HG02798 (cell line): ENCODE measurements at regions not wholly inside any gene's neighbourhood (a gene's known extent, or its start where the extent isn't known, plus 50 kb on each side); places are given as distances from the start of the nearest gene placed in this dataset.
"Not testable (repeated sequence)": the region's sequence is repeated elsewhere in the genome, so short reads cannot be mapped to it uniquely, and the experiment has no call there.

Source experiments
- ATAC-seq: cut with Tn5 transposase; IDR thresholded peaks from one replicate; pipeline ENCODE4 v1.9.1; 2021; ENCODE audit warnings: mild to moderate bottlenecking; ENCODE audit not compliant: unreplicated experiment, poor library complexity

DNA sequence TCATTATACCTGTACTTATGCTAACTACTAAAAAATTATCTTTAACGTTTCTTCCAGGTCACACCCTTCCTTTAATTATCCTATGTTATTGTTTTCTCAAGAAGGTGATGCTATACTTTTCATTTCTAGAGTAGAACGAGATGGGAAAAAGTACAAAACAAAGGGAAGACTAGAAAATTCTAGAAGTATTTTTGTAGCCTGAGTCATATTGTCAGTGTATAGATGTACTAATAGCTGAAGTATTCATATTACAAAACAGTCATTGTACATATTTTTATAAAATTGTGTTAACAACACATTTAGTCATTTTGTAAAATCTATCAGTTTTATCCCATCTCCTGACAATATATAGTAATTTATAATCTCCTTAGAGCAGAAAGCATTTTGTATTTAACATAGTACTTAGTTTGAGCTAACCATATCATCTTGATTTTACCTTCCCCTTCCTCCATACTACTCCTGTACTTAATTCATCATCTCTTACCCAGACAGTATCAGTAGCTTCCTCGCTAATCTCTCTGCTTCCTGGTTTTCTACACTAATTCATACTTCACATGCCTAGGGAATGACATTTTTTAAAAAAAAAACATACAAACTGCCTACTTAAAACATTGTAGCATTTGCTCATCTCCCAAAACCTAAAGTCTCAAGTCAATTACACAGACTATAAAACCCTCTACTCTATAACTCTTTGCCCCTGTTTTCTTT, 920.9 kb downstream of the RPS29 start:
- no peak for ATAC-seq

DNA sequence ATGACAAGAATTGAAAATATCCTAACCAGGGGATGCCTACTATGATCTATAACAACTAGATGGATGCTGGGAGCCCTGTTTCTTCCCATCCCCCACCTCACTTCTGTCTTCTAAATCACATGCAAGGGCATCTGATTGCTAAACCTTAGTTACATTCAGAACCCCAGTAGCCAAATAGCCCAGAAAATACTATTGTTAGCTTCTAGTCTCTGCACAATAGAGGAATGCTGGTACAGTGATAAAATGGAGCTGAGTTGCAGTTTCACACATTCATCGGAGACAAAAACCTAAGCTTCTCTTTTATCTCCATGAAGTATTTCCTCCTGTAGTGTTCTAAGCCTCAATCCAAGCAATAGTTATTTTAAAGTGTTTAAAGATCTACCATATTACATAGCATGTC, 942.9 kb downstream of the RPS29 start:
- ATAC-seq, result no peak

DNA sequence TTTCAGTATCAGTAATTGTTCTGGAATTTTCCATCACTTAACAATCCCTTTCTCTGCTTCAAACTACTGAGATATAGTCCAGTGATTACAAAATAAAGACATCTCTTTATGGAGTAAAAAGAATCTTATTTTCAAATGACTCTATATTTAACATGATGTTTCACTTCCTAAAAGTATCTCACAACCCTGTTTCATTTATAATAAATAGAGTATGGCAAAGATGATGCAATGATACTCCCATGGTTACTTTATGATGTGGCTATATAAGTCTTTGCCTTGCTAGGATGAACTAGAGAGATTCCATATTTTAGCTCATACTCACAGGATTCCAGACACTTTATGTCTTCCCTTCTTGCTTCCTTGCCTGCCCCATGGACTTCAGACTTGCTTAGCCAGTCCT, 953.5 kb upstream of the MDGA2 start:
- ATAC-seq, result no peak

DNA sequence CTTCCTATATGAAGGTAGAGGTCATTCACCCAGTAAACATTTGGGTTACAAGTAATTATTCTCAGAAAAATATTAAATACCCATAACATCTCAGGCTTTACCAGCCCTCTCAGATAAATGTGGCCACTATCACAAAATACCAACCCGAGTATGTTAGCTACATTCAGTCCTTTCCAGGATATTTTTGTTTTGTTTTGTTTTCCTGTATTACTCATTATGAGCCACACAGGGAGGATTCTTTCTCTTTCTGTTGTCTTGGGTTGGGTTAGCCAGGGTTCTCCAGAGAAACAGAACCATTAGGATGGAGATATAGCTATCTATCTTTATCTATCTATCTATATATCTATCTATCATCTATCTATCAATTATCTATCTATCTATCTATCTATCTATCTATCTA, 947.6 kb upstream of the MDGA2 start:
- no peak for ATAC-seq

DNA sequence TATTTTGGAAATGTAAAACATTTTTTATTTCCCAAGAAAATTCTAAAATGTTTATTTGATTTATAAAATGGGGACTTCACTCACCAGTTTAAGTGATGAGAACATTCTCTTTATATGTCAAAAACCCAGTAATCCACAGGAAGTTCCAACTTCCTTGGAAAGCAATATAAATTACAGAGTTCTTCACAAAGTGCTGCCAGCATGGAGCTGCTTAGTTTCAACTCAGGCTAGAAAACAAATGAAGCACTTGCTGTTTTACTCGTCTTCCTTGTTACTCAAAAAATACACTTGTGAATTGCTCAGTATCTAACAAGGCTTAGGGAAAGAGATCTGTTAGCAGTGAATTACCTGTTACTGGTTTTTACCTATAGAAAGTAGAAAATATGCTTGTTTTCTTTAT, 942.7 kb upstream of the MDGA2 start:
- ATAC-seq, result no peak

DNA sequence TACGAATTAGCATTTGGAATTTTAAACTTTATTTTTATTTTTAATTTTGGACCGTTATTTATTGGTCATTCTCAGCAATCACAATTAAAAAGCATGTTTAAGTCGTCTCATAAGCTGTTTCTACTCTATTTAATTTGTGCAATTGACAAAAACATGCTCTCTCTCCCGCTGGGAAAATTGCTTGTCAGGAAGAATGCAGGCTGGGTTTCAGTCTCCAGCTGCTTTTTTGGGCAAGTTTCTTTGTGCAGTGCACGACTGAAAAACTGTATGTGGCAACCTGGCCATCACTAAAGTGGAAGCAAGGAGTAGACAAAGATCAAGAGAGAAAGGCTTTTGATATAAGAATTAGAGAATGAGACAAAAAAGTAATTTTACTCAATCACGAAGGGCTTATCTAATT, 941.5 kb upstream of the MDGA2 start:
- ATAC-seq, result no peak

DNA sequence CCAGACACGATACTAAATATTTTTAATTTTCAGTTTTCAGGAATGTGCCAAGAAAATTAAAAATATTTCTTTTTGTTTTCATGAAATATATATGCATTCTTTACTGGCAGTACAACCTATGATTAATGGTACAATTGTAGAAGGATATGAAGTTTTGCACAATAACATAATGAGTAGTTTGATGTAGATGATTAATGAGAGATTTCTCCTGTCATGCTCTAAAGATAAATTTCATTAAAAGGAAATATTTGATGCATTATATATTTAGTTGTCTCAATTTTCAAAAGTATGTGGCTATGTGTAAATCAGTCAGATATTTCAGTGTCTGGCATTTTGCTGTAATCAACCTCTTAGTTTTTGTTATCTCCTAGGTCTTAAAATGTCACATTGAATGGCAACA, 940.2 kb upstream of the MDGA2 start:
- no peak for ATAC-seq

DNA sequence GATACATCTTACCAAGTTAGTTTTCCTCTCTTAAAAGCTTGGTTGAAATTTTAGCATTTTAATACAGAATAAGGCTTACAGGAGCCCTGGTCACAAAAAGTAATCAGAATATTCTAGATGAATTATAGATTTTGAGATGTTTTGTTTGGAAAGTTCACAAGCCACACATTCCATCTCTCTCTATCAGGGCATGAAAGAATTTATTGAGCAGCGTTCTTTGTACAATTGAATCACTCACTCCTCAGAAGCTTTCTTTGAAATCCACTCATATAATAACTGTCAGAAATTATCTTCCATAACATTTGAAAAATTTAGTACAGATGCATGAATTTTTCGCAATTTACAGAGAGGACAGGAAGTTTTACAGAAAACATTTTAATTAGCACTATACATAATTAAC, 938.6 kb upstream of the MDGA2 start:
- ATAC-seq, result no peak

DNA sequence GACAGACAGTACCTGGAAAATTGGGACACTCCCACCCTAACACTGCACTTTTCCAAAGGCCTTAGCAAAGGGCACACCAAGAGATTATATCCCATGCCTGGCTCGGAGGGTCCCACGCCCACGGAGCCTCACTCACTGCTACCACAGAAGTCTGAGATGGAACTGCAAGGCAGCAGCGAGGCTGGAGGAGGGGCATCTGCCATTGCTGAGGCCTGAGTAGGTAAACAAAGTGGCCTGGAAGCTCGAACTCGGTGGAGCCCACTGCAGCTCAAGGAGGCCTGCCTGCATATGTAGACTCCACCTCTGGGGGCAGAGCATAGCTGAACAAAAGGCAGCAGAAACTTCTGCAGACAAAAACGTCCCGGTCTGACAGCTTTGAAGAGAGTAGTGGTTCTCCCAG, 931.6 kb upstream of the MDGA2 start:
- not testable (repeated sequence) for ATAC-seq

DNA sequence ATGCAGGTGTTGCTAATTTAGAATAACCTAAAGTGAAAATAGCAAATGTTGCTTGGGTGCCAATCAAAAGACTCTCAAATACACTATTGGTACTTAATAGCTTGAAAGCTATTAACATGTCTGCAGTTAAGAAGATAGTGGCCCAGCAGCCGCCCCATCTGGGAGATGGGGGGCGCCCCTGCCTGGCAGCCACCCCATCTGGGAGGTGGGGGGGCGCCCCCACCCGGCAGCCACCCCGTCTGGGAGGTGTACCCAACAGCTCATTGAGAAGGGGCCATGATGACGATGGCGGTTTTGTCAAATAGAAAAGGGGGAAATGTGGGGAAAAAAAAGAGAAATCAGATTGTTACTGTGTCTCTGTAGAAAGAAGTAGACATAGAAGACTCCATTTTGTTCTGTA, 923.1 kb upstream of the MDGA2 start:
- ATAC-seq, result no peak

DNA sequence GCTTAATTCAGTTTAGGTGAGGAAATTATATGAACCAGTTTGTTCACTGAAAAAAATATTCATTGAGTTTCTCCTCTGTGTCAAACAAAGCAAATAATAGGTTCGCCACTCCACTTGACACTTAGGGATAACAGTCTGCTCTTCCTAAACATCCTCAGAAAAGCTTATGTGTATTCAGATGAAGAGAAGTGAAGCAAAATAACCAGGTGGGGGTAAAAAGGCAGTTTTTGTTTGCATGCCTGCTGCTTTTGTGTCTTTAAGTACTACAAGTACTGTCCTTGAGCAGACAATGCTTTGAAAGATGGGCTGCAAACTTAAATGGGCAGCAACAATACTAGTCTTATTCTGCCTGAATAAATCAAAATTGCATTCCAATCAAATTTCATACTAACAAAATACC, 910.7 kb upstream of the MDGA2 start:
- ATAC-seq, result no peak

DNA sequence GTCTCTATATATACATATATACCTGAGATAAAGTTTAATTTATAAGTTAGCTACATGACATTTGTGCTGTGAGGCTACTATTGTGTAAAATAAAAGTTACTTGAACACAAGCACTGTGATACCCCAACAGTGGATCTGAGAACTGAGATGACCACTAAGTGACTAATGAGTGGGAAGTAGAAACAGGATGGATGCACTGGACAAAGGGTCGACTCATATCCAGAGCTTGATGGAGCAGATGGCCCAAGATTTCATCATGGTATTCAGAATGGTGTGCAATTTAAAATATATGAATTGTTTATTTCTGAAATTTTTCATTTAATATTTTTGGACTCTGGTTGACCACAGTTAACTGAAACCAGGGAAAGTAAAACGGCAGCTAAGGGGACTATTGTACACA, 908.6 kb upstream of the MDGA2 start:
- ATAC-seq, result peak; percentile 62

DNA sequence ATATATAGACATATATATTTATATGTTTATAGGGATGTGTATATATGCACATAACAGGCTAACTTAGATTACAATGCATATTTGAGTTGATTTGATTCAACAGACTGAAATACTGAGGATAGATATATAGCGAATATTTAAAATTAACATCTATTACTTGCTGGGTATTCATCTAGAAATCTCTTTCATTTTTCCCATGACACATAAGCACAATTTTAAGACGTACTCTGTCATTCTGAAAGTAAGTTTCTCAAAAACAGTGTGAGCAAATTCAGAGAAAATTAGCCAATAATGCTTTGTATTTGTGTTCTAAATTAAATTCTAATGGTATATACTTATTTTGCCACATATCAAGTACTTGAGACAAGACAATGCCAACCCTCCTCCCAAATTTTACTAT, 907.5 kb upstream of the MDGA2 start:
- ATAC-seq, result no peak

DNA sequence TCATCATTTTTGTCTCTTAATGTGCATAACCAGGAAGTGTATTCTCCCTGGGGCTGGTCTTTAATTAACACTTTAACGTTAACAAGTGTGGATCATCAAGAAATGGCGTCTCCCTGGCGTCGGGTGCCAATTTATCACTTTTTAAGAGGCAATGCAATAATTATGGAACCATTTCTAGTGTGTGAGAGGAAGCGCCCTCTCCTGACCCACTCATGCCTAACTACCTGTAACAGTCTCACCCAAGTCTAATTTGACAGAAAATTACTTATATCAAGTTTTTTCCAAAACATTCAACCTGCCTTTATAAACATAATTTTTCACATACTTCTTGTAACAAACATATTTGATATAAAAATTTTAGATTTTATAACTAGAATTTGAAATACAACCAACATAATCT, 905.3 kb upstream of the MDGA2 start:
- no peak for ATAC-seq

DNA sequence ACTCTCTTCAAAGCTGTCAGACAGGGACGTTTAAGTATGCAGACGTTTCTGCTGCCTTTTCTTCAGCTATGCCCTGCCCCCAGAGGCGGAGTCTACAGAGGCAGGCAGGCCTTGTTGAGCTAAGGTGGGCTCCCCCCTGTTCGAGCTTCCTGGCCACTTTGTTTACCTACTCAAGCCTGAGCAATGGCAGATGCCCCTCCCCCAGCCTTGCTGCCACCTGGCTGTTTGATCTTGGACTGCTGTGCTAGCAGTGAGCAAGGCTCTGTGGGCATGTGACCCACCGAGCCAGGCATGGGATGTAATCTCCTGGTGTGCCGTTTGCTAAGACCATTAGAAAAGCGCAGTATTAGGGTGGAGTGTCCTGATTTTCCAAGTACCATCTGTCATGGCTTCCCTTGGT, 900.4 kb upstream of the MDGA2 start:
- ATAC-seq, result no peak

DNA sequence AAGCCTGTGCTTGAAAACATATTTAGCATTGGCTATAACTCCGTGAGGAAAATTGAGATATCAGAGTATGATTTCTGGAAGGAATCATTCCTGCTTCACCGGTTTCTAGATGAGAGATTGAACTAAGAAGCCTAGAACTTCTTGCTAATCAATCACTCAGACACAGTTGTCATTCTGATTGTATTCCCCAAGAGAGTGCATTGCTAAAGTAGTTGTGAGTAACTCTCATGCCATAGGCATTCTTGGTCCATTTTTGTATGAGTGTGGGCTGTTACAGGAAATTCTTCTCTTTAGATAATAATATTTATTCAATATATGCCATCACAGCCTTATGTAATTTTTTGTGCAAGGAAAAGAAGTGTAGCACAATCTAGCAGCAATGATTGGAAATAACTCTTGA, 893.3 kb upstream of the MDGA2 start:
- no peak for ATAC-seq

DNA sequence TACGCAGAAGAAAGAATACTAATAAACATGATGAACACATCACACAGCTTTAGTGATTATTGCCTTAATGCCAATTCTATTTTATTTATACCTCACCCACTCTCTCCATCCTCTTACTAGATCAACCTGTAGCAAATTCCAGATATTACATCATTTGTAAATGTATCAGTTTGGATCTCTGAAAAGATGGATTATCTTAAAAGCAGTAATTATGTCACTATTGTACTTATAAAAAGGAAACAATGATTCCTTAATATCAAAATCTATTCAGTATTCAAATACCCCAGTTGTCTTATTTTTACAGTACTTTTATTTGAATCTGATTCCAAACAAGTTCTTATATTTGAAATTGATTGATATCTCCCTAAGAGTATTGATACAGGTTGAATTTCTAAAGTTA, 892.8 kb upstream of the MDGA2 start:
- no peak for ATAC-seq

DNA sequence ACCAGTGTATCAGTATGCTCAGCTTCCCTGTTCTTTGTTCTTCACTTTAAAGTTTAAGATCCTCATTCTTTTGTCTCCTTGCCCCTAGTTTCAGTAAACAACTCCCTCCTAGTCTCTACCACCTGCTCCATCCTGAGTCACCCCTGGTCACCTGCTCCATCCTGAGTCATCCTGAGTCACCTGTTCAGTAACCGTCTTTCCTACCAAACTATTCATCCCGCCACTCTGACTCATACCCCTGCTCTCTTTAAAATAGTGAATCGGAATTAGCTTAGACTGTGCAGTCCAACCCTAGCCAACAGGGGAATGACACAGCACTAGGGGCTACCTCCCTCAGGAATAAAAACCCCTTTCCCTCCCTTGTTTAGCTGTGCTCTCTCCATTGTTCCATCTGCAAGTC, 888.1 kb upstream of the MDGA2 start:
- ATAC-seq, result no peak

DNA sequence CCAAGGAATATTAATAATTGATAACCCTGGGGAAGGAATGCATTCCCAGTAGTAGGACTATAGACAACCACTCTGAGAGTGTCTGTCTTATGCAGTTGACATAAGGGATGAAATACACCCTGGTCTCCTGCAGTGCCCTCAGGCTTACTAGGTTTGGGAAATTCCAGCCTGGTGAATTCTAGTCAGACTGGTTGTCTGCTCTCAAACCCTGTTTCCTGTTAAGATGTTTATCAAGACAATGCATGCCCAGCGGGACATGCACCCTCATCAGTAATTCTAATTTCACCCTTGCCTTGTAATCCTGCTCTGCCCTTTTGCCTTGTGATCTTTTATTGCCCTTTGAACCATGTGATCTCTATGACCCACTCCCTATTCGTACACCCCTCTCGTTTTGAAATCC, 886.0 kb upstream of the MDGA2 start:
- ATAC-seq, result not testable (repeated sequence)

DNA sequence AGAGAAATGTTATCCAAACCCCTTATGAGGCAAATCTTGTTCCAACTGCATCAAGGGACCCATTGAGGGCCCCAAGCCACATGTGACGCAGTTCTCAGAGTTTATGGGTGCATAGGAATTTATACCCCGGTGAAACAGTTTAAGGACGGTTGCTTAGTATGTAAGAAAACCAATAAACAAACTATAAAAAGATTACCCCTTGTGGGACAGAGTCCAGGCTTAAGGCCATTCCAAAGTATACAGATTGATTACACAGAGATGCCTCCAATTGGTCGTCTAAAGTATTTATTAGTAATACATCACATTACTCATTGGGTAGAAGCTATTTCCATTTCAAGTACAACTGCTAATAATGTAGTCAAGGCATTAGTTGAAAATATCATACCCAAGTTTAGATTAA, 885.0 kb upstream of the MDGA2 start:
- no peak for ATAC-seq

DNA sequence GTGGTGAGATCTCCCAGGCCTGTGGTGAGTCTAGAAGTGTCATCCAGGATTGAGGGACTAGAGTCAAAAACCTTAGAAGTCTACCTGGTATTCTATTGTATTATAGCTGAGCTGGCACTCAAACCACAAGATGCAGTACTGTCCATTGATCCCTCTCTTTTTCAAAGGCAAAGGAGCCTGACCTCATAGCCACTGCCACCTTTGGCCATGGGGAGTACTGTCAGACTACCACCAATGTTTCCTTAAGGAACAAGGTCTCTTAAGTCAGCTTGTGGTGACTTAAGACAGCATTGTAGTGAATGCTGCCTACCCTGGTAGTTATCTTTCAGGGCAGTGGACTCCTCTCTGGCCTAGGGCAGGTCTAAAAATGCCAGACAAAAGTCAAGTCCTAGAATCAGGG, 878.0 kb upstream of the MDGA2 start:
- ATAC-seq, result no peak

DNA sequence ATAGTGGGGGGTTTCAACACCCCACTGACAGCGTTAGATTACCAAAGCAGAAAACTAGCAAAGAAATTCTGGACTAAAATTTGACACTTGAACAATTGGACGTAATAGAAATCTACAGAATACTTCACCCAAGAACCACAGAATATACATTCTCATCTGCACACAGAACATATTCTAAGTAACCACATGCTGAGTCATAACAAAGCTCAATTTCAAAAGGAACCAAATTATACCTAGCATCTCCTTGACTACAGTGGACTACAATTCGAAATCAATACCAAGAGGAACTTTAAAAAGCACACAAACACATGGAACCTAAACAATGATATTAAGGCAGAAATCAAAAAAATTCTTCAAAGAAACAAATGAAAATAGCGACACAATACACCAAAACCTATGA, 871.6 kb upstream of the MDGA2 start:
- ATAC-seq, result no peak

DNA sequence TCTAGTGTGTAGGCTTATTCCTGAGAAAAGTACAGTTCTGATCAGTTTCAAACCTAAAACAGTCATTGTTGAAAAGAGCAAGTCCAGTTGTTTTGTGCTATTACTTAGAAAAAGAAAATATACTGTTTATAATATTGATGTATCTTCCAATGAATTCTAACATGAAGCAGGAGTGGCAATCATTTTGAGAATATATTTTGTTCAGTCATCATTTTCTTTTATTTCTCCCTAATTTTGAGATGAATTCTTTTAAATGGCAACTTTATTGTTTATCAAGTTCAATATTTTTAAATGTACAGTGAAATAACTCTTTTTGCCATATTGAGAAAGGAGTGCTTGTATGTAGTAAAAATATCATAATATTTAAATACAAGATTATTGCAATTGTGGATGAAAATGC, 862.2 kb upstream of the MDGA2 start:
- no peak for ATAC-seq
